ENCODE measurements at regions not wholly inside any gene's neighbourhood (a gene's known extent, or its start where the extent isn't known, plus 50 kb on each side); places are given as distances from the start of the nearest gene placed in this dataset.
A peak's percentile ranks its signal among the peaks of the same experiment; 100 is the strongest.

DNA sequence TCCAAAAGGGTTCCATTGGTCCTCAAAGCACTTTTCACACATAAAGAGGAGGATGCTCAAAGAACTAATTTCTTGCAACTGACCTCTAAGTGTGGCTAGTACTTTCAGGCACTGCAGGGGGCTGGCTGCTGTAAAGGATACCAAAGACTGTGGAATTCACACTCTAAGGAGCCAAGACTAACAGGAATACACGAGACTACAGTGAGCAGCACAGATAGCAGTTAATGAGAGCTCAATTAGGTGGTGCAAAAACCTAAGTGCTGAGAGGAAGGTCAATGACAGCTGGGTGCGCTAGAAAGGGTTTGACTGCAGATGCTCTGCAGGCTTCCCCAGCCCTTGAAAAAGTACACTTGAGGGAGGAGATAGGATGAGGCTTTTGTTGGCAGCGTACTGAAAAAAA is 124.3 kb upstream of the NTM start (continued):
- TF ChIP-seq SP1 (CRISPR knock-in tag; conservative IDR thresholded peaks at IDR 0.05) (no peak), SMAD4 (CRISPR knock-in tag; IDR thresholded peaks at IDR 0.05) (no peak), GTF2I (CRISPR knock-in tag; conservative IDR thresholded peaks at IDR 0.05) (no peak), CBFB (CRISPR knock-in tag; IDR thresholded peaks at IDR 0.05; ENCODE audit: low read depth) (no peak), ZNF416 (CRISPR knock-in tag; IDR thresholded peaks at IDR 0.05) (no peak), SMAD3 (CRISPR knock-in tag; IDR thresholded peaks at IDR 0.05; ENCODE audit: borderline replicate concordance) (no peak)
- TF ChIP-seq, protein P1, sequence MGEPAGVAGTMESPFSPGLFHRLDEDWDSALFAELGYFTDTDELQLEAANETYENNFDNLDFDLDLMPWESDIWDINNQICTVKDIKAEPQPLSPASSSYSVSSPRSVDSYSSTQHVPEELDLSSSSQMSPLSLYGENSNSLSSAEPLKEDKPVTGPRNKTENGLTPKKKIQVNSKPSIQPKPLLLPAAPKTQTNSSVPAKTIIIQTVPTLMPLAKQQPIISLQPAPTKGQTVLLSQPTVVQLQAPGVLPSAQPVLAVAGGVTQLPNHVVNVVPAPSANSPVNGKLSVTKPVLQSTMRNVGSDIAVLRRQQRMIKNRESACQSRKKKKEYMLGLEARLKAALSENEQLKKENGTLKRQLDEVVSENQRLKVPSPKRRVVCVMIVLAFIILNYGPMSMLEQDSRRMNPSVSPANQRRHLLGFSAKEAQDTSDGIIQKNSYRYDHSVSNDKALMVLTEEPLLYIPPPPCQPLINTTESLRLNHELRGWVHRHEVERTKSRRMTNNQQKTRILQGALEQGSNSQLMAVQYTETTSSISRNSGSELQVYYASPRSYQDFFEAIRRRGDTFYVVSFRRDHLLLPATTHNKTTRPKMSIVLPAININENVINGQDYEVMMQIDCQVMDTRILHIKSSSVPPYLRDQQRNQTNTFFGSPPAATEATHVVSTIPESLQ (CRISPR knock-in tag; IDR thresholded peaks at IDR 0.05), result no peak
- TF ChIP-seq, protein P2, sequence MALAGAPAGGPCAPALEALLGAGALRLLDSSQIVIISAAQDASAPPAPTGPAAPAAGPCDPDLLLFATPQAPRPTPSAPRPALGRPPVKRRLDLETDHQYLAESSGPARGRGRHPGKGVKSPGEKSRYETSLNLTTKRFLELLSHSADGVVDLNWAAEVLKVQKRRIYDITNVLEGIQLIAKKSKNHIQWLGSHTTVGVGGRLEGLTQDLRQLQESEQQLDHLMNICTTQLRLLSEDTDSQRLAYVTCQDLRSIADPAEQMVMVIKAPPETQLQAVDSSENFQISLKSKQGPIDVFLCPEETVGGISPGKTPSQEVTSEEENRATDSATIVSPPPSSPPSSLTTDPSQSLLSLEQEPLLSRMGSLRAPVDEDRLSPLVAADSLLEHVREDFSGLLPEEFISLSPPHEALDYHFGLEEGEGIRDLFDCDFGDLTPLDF (CRISPR knock-in tag; IDR thresholded peaks at IDR 0.05), result no peak
- TF ChIP-seq, protein P3, sequence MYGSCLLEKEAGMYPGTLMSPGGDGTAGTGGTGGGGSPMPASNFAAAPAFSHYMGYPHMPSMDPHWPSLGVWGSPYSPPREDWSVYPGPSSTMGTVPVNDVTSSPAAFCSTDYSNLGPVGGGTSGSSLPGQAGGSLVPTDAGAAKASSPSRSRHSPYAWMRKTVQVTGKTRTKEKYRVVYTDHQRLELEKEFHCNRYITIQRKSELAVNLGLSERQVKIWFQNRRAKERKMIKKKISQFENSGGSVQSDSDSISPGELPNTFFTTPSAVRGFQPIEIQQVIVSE (CRISPR knock-in tag; IDR thresholded peaks at IDR 0.05; ENCODE audit: borderline replicate concordance), result no peak
- TF ChIP-seq, protein P4, sequence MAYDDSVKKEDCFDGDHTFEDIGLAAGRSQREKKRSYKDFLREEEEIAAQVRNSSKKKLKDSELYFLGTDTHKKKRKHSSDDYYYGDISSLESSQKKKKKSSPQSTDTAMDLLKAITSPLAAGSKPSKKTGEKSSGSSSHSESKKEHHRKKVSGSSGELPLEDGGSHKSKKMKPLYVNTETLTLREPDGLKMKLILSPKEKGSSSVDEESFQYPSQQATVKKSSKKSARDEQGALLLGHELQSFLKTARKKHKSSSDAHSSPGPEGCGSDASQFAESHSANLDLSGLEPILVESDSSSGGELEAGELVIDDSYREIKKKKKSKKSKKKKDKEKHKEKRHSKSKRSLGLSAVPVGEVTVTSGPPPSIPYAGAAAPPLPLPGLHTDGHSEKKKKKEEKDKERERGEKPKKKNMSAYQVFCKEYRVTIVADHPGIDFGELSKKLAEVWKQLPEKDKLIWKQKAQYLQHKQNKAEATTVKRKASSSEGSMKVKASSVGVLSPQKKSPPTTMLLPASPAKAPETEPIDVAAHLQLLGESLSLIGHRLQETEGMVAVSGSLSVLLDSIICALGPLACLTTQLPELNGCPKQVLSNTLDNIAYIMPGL (CRISPR knock-in tag; IDR thresholded peaks at IDR 0.05), result no peak
- TF ChIP-seq, protein P5, sequence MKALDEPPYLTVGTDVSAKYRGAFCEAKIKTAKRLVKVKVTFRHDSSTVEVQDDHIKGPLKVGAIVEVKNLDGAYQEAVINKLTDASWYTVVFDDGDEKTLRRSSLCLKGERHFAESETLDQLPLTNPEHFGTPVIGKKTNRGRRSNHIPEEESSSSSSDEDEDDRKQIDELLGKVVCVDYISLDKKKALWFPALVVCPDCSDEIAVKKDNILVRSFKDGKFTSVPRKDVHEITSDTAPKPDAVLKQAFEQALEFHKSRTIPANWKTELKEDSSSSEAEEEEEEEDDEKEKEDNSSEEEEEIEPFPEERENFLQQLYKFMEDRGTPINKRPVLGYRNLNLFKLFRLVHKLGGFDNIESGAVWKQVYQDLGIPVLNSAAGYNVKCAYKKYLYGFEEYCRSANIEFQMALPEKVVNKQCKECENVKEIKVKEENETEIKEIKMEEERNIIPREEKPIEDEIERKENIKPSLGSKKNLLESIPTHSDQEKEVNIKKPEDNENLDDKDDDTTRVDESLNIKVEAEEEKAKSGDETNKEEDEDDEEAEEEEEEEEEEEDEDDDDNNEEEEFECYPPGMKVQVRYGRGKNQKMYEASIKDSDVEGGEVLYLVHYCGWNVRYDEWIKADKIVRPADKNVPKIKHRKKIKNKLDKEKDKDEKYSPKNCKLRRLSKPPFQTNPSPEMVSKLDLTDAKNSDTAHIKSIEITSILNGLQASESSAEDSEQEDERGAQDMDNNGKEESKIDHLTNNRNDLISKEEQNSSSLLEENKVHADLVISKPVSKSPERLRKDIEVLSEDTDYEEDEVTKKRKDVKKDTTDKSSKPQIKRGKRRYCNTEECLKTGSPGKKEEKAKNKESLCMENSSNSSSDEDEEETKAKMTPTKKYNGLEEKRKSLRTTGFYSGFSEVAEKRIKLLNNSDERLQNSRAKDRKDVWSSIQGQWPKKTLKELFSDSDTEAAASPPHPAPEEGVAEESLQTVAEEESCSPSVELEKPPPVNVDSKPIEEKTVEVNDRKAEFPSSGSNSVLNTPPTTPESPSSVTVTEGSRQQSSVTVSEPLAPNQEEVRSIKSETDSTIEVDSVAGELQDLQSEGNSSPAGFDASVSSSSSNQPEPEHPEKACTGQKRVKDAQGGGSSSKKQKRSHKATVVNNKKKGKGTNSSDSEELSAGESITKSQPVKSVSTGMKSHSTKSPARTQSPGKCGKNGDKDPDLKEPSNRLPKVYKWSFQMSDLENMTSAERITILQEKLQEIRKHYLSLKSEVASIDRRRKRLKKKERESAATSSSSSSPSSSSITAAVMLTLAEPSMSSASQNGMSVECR (CRISPR knock-in tag; IDR thresholded peaks at IDR 0.05; ENCODE audit: borderline replicate concordance), result no peak

DNA sequence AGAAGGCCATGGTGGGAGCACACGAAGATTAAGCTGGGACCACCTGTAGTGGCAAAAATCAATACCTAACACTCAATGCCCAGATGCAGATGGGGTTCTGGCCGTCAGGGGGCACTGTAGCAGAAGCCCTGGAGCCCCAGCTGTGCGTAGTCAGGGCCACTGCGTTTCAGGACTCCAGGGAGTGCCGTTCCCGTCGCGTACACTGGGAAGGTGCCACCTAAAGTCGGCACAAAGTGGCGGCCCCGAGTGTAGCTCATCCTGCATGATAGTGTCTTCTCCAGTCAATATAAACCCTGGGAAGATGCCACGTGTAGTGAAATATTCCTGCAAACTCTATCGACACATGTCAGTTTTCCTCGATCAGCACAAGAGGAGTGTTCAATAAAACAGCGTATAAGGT is 123.8 kb upstream of the NTM start:
- Mint-ChIP-seq H3K27ac (no peak overlapping the region), H3K4me1 (peaks cover 48% of the 10 kb centered on the region), H3K27me3 (ENCODE audit: low read depth) (peaks cover 12% of the 10 kb centered on the region), H3K4me3 (peak overlapping the region; percentile 53), H3K36me3 (no peaks in the 10 kb centered on the region), H3K9me3 (no peaks in the 10 kb centered on the region)
- ATAC-seq (peak; percentile 91), DNase-seq (ENCODE audit: low spot score) (peak; percentile 82)
- ChIA-PET CTCF (interaction anchor here (0.6 to 3.0 kb wide), 39 partner anchors 9 to 428 kb away, joined by 3 to 34 read pairs (median 4); no protein-coding TSS in a partner anchor), POLR2A (no interaction called here)
- TF ChIP-seq EMX1 (CRISPR knock-in tag; IDR thresholded peaks at IDR 0.05), result no peak
- TF ChIP-seq, protein P6, sequence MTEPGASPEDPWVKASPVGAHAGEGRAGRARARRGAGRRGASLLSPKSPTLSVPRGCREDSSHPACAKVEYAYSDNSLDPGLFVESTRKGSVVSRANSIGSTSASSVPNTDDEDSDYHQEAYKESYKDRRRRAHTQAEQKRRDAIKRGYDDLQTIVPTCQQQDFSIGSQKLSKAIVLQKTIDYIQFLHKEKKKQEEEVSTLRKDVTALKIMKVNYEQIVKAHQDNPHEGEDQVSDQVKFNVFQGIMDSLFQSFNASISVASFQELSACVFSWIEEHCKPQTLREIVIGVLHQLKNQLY (CRISPR knock-in tag; IDR thresholded peaks at IDR 0.05), result no peak
- no peak for TF ChIP-seq JUN (CRISPR knock-in tag; IDR thresholded peaks at IDR 0.05)
- TF ChIP-seq, protein P7, sequence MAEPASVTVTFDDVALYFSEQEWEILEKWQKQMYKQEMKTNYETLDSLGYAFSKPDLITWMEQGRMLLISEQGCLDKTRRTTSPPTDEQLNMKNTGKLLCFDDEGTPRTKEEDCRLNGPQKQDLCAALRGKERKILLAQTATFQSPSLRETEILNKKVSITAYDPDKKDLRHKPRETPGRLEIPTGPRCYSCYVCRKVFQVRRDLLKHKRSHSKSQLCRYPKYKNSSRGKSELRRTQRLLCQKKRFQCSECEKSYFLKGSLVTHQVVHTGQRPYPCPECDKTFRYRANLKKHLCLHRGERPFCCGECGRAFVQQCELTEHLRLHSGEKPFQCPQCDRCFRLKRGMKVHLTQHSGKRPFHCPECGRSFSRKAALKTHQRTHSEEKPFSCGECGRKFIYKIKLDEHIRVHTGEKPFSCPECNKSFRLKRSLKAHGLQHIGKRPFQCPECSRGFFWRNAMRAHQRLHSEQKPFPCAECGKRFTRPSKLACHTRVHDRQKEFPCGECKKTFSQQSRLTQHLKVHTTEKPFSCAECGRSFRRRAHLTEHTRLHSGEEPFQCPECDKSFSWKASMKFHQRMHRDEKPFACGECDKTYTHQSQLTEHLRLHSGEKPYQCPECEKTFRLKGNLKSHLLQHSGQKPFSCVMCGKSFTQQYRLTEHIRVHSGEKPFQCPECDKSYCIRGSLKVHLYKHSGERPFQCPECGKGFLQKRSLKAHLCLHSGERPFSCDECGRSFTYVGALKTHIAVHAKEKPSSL (CRISPR knock-in tag; conservative IDR thresholded peaks at IDR 0.05), result no peak
- TF ChIP-seq FOXP1 (CRISPR knock-in tag; IDR thresholded peaks at IDR 0.05; ENCODE audit: borderline replicate concordance), result 0 out of 2 replicates have a peak, but pooled peaks have one; percentile 41
- TF ChIP-seq, protein P8, sequence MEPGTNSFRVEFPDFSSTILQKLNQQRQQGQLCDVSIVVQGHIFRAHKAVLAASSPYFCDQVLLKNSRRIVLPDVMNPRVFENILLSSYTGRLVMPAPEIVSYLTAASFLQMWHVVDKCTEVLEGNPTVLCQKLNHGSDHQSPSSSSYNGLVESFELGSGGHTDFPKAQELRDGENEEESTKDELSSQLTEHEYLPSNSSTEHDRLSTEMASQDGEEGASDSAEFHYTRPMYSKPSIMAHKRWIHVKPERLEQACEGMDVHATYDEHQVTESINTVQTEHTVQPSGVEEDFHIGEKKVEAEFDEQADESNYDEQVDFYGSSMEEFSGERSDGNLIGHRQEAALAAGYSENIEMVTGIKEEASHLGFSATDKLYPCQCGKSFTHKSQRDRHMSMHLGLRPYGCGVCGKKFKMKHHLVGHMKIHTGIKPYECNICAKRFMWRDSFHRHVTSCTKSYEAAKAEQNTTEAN (CRISPR knock-in tag; IDR thresholded peaks at IDR 0.05), result no peak
- TF ChIP-seq, protein P9, sequence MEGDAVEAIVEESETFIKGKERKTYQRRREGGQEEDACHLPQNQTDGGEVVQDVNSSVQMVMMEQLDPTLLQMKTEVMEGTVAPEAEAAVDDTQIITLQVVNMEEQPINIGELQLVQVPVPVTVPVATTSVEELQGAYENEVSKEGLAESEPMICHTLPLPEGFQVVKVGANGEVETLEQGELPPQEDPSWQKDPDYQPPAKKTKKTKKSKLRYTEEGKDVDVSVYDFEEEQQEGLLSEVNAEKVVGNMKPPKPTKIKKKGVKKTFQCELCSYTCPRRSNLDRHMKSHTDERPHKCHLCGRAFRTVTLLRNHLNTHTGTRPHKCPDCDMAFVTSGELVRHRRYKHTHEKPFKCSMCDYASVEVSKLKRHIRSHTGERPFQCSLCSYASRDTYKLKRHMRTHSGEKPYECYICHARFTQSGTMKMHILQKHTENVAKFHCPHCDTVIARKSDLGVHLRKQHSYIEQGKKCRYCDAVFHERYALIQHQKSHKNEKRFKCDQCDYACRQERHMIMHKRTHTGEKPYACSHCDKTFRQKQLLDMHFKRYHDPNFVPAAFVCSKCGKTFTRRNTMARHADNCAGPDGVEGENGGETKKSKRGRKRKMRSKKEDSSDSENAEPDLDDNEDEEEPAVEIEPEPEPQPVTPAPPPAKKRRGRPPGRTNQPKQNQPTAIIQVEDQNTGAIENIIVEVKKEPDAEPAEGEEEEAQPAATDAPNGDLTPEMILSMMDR (IDR thresholded peaks at IDR 0.05), result peak; percentile 73
- peak; percentile 69; the same call in 1 of the 2 replicates for TF ChIP-seq ETV6 (CRISPR knock-in tag; IDR thresholded peaks at IDR 0.05)
- TF ChIP-seq PRRX2 (CRISPR knock-in tag; IDR thresholded peaks at IDR 0.05), result no peak
- no peak; the same call in 1 of the 2 replicates for TF ChIP-seq TEAD1 (CRISPR knock-in tag; IDR thresholded peaks at IDR 0.05)
